Left lung (tissue), 4 donors: ENCODE measurements at regions not wholly inside any gene's neighbourhood (a gene's known extent, or its start where the extent isn't known, plus 50 kb on each side); places are given as distances from the start of the nearest gene placed in this dataset.

ENCODE experiments used
- ATAC-seq: fragments of 200-7000 bp; cut with Tn5 transposase; one replicate; pipeline ENCODE4 v1.9.1; 2020; ENCODE audit warnings: moderate library complexity
- DNase-seq, 4 donors: peaks; one replicate each; pipeline ENCODE4 v3.0.0-alpha.2; 2013 to 2020
- H3K27ac ChIP-seq, 2 donors: fragments of 200-600 bp; sonication (generic) in 1 of 2; one replicate each; pipeline versions ENCODE4 v1.5.0 to v1.8.0; 2020 to 2021
- H3K27me3 ChIP-seq, 2 donors: fragments of 200-600 bp; sonication (generic) in 1 of 2; one replicate each; pipeline versions ENCODE4 v1.5.0 to v1.8.0; 2020 to 2021
- H3K36me3 ChIP-seq, 2 donors: fragments of 200-600 bp; sonication (generic) in 1 of 2; one replicate each; pipeline versions ENCODE4 v1.5.0 to v1.8.0; 2020 to 2021
- H3K4me1 ChIP-seq, 2 donors: fragments of 200-600 bp; one replicate each; pipeline ENCODE4 v1.8.0; 2021
- H3K4me3 ChIP-seq, 2 donors: fragments of 200-600 bp; sonication (generic) in 1 of 2; one replicate each; pipeline versions ENCODE4 v1.5.0 to v1.8.0; 2020 to 2021; ENCODE audit warnings: mild to moderate bottlenecking in 1 of 2
- H3K9me3 ChIP-seq, 2 donors: fragments of 200-600 bp; sonication (generic) in 1 of 2; one replicate each; pipeline versions ENCODE4 v1.5.0 to v1.8.0; 2020 to 2021
- intact Hi-C, 2 donors: fragments of 100-400 bp; cut with DNase I; formaldehyde crosslinking; loops; one replicate each; pipeline versions ENCODE4 v1.11.2 to v1.14.2; 2022
- TF ChIP-seq, protein P1 (sequence below), 2 donors: fragments of 200-600 bp; sonication (generic) in 1 of 2; IDR thresholded peaks; one replicate each; pipeline versions ENCODE4 v1.5.0 to v1.8.0; 2021; ENCODE audit warnings: antibody characterized with exemption in 2 of 2
- donor health status: DM: no; HTN: yes; CAD: no.
- donor health status: DM: no; HTN: no; CAD: no.

DNA sequence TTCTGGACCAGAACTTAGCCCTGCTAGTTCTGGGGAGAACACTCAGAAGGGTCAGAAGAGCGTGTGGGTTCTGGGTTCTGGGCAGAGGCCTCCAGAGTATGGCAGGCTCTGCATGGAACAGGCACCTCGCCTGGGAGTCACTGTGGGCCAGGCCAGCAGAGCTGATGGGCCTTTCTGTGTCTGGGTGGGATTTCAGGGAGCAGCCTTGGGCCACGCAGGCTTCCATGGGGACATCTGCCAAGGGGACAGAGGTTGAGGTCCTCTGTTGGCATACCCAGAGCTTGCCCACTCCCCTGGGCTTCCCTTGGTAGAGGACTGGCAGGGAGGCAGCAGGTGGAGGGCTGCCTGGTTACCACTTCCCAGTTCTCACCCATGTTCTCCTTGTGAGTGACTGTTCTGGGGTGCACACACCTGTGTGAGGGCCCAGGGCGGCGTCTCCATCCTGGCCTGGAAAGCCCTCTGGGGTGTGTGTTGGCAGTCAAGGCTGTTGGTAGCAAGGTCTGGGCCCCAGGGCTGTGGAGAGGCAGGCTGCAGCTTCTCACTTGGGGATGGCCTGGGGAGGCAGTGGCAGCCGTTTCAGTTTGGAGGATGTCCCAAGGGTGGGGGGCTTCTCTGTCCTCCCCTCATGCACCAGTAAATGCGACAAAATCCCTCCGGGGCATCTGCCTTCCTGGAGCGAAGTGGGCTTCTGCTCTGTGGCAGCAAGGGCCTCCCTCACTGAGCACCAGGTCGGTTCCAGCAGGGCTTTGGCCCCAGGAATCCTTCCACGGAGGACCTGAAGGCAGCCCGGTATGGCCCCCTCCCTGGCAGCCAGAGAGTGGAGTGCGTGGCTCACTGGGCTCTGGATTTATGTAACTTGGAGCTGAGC, 74.6 kb upstream of the HDAC4 start:
- ATAC-seq (no peak), DNase-seq (peak in 2 of 4 donors; percentile 7 to 55)
- TF ChIP-seq, protein P1, sequence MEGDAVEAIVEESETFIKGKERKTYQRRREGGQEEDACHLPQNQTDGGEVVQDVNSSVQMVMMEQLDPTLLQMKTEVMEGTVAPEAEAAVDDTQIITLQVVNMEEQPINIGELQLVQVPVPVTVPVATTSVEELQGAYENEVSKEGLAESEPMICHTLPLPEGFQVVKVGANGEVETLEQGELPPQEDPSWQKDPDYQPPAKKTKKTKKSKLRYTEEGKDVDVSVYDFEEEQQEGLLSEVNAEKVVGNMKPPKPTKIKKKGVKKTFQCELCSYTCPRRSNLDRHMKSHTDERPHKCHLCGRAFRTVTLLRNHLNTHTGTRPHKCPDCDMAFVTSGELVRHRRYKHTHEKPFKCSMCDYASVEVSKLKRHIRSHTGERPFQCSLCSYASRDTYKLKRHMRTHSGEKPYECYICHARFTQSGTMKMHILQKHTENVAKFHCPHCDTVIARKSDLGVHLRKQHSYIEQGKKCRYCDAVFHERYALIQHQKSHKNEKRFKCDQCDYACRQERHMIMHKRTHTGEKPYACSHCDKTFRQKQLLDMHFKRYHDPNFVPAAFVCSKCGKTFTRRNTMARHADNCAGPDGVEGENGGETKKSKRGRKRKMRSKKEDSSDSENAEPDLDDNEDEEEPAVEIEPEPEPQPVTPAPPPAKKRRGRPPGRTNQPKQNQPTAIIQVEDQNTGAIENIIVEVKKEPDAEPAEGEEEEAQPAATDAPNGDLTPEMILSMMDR (IDR thresholded peaks at IDR 0.05) = no peak
- H3K27ac ChIP-seq = no peak overlapping the region
- no peaks in the 10 kb centered on the region for H3K9me3 ChIP-seq
- intact Hi-C loops = no loop called here
- H3K36me3 ChIP-seq = no peaks in the 10 kb centered on the region
- no peak overlapping the region for H3K4me3 ChIP-seq
- H3K27me3 ChIP-seq = no peaks in the 10 kb centered on the region
- no peaks in the 10 kb centered on the region for H3K4me1 ChIP-seq

GRCh38 chr2:239473211-239473805, 72.5 kb upstream of the HDAC4 start:
- H3K9me3 ChIP-seq = no peaks in the 10 kb centered on the region
- no peaks in the 10 kb centered on the region for H3K4me1 ChIP-seq
- TF ChIP-seq, protein P1 (IDR thresholded peaks at IDR 0.05) = no peak
- no peak overlapping the region for H3K27ac ChIP-seq
- DNase-seq = peak in 1 of 4 donors; percentile 4
- H3K27me3 ChIP-seq = no peaks in the 10 kb centered on the region
- no peak overlapping the region for H3K4me3 ChIP-seq
- H3K36me3 ChIP-seq = no peaks in the 10 kb centered on the region
- intact Hi-C loops = no loop called here
- ATAC-seq = no peak

- intact Hi-C loops = no loop called here
- ATAC-seq = no peak
- H3K9me3 ChIP-seq = no peaks in the 10 kb centered on the region
These were observed 71.5 kb upstream of the HDAC4 start for GRCh38 chr2:239472235-239472775.

GRCh38 chr2:239471011-239471792, 70.4 kb upstream of the HDAC4 start:
- no peaks in the 10 kb centered on the region for H3K27me3 ChIP-seq
- intact Hi-C loops = no loop called here
- peaks cover 0 to 6% of the 10 kb centered on the region in 2 donors for H3K4me1 ChIP-seq
- no peaks in the 10 kb centered on the region for H3K36me3 ChIP-seq
- ATAC-seq (no peak), DNase-seq (peak in 1 of 4 donors; percentile 20)
- no peak overlapping the region for H3K27ac ChIP-seq
- H3K9me3 ChIP-seq = no peaks in the 10 kb centered on the region
- TF ChIP-seq, protein P1 (IDR thresholded peaks at IDR 0.05) = no peak
- H3K4me3 ChIP-seq = no peak overlapping the region

More at GRCh38 chr2:239472235-239472775, 71.5 kb upstream of the HDAC4 start:
- no peak overlapping the region for H3K27ac ChIP-seq
- peak in 1 of 4 donors; percentile 7 for DNase-seq
- no peaks in the 10 kb centered on the region for H3K27me3 ChIP-seq
- H3K4me3 ChIP-seq = no peak overlapping the region
- no peaks in the 10 kb centered on the region for H3K36me3 ChIP-seq
- no peaks in the 10 kb centered on the region for H3K4me1 ChIP-seq
- TF ChIP-seq, protein P1 (IDR thresholded peaks at IDR 0.05) = no peak
